PC-3 (cell line): ENCODE measurements at regions not wholly inside any gene's neighbourhood (a gene's known extent, or its start where the extent isn't known, plus 50 kb on each side); places are given as distances from the start of the nearest gene placed in this dataset.

Source experiments
- CTCF ChIP-seq: fragments of 300-600 bp; sonication (generic); conservative IDR thresholded peaks from 2 replicates; pipeline ENCODE4 v1.5.1; 2017; ENCODE audit warnings: antibody characterized with exemption, low read depth, mild to moderate bottlenecking, low read length
- EZH2 ChIP-seq: fragments of 300-600 bp; sonication (generic); IDR thresholded peaks from one replicate; pipeline ENCODE4 v1.6.1; 2017; ENCODE audit warnings: antibody characterized with exemption, mild to moderate bottlenecking, low read length; ENCODE audit not compliant: unreplicated experiment
- EZH2phosphoT487 ChIP-seq: fragments of 300-600 bp; sonication (generic); IDR thresholded peaks from 2 replicates; pipeline ENCODE4 v1.6.1; 2018; ENCODE audit warnings: mild to moderate bottlenecking, antibody characterized with exemption, low read length, borderline replicate concordance

- TF ChIP-seq CTCF (no peak), EZH2 (no peak), EZH2phosphoT487 (no peak)
Measured at GRCh38 chr14:94994245-94994644, 163.1 kb downstream of the DICER1 start.
